T-helper 1 cell treated with Interleukin-12 subunit alpha and Interleukin-12 subunit beta and Interleukin-4 antibody, amounts not matched to agents 30 ng/mL and 1 ng/mL, for 36 hours (primary cell): ENCODE measurements at regions not wholly inside any gene's neighbourhood (a gene's known extent, or its start where the extent isn't known, plus 50 kb on each side); places are given as distances from the start of the nearest gene placed in this dataset.

Experiments used
- intact Hi-C: fragments of 100-400 bp; cut with micrococcal nuclease; formaldehyde crosslinking; loops from one replicate; pipeline ENCODE4 v1.15.1; 2024

DNA sequence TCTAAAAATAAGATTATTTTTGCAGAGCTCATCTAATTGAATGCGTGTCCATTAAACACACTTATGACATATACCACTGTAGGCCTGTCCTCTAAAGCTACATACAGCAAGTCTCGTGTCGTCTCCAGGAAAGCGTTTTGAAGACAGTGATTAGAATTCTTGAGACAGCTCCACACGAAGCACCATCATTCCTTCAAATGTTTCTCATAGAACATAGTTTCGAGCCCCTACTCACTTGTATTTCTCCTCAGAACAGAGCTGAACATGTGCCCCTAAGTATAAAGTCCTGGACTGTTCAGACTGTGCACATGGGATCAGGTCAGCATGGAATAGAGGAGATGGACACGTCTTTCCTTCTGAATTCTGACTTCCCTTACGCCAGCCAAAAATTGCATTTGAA is 64.5 kb upstream of the HMGA2 start:
- intact Hi-C loops, result no loop called here

DNA sequence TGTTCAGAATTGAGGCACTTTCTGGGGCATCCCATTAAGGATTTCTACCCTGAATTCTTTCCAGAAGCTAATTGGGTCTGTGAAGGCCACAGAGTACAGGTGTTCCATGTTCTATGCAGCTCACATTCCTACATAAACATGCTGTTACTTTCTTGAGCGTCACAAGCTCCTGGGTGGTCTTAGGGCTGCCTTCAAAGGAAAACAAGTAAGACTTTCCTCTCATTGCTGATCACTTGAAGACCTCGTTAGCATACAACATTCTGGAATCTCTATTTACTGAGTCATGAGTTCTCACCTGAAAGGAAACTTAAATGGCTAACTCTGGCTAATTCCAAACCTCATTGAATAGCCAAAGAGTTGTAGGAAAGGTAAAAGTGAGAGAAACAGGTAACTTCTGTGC is 63.0 kb upstream of the HMGA2 start:
- intact Hi-C loops, result no loop called here

DNA sequence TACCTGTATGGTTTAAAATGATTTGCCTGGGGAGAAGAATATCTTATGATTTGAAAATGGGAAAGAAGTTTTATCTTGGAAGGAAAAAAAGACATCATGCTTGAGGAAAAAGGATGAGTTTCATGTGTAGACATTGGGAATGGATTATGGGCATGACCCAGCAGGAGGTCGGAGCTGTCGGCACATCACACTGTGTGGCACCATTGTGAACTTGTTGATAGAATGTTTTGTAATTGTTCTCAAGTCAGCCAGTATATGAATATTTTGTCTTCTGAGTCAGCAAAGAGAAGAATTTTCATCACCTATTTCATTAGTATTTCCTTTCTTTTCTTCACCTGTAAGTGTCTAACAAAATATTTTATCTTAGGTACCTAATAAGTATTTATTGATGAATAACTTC is 60.0 kb upstream of the HMGA2 start:
- intact Hi-C loops, result no loop called here

DNA sequence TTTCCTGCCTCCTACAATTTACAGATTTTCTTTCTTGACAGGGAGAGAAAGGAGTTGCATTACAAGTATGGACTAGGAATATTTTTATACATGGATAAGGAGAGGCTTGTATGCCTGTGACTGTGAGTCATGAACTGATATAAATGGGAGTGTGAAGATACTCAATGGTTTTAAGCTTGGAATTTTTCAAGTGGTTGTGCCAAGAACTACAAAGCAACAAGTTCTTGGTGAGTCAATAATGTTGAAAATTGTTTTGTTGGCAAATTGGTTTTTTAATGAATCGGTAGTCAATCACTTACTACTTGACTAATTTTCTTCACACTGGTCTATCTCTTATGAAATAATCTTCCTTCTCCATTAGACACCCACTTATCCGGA is 58.9 kb upstream of the HMGA2 start:
- intact Hi-C loops, result no loop called here

DNA sequence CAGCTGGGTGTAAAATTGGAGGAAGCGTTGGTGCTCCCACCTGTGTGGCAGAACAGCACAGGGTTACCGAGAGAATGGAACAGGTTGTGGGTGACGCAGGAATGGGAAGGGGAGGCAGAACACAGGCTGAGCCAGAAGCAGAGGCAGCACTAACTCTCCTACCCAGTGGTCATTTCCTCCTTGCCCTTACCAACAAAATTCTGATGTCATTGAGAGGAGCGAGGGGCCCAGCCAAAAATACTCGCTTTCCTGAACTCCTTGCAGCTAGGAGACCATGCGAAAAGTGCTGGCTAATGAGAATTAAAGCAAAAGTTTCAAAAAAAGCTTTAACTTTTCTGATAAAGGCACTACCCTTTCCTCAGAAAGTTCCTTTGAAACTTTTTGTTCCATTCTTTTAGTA is 54.4 kb upstream of the HMGA2 start:
- intact Hi-C loops, result no loop called here
